Activated CD4-positive, alpha-beta T cell treated with anti-CD3 and anti-CD28 coated beads, Interleukin-2, amount 50 U/mL, for 48 hours (primary cell): ENCODE measurements at regions not wholly inside any gene's neighbourhood (a gene's known extent, or its start where the extent isn't known, plus 50 kb on each side); places are given as distances from the start of the nearest gene placed in this dataset.
"Not testable (repeated sequence)": the region's sequence is repeated elsewhere in the genome, so short reads cannot be mapped to it uniquely, and the experiment has no call there.

ENCODE experiments used
- DNase-seq, 2 experiments: peaks; one replicate each; pipeline ENCODE4 v3.0.0-alpha.2; 2020

DNA sequence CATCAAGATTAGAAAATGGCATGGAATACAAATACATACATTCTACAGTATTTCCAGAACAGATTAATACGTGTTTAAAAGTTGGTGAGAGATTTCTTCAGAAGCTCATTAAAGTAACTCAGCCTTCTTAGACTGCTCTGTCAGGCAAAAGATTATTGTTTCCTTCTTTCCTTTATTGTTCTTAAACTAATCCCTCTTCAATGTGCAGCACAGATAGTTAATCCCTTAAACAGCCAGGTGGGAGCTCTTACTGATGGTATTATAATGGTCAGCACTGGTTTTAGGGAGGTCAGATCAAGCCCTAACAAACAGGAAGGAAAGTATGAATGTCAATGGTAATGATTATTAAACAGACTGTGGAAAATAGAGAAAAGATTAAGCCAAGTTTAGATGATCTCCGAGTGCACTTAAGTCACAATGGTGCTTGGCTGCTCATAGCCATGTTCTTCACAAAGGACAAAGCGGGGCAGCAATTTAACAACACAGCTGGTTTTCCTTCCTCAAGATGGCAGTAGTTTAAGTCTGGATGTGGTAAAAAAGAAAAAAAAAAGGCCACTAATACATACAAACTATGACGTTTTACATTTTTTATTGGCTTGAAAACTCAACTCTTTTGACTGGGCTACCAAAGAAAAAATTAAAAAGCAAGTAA, 992.6 kb downstream of the PCDH9 start:
- DNase-seq, result no peak

DNA sequence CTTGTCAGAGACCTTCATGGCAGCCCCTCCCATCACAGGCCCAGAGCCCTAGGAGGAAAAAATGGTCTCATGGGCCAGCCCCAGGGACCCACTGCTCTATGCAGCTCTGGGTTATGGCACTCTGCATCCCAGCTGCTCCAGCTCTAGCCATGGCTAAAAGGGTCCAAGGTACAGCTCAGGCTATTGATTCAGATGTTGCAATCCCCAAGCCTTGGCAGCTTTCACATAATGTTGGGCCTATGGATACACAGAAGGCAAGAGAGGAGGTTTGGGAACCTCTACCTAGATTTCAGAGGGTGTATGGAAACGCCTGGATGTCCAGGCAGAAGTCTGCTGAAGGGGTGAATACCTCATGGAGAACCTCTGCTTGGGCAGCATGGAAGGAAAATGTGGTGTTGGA, 996.0 kb downstream of the PCDH9 start:
- no peak for DNase-seq

DNA sequence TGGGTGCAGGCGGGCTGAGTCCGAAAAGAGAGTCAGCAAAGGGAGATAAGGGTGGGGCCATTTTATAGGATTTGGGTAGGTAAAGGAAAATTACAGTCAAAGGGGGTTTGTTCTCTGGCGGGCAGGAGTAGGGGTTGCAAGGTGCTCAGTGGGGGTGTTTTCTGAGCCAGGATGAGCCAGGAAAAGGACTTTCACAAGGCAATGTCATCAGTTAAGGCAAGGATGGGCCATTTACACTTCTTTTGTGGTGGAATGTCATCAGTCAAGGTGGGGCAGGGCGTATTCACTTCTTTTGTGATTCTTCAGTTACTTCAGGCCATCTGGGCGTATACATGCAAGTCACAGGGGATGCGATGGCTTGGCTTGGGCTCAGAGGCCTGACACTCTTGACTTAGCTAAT, 998.2 kb downstream of the PCDH9 start:
- not testable (repeated sequence) for DNase-seq

DNA sequence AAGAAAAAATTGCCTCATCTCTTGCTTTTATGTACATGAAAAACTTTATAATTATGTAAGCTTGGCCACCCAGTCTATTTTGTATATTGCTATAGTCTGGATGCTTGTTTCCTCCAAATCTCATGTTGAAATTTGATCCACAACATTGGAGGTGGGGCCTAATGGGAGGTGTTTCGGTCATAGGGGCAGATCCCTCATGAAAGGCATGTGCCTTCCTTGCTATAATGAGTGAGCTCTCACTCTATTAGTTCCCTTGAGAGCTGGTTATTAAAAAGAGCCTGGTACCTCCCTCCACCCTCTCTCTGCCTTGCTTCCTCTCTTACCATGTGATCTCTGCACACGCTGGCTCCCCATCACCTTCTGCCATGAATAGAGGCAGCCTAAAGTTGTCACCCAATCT, 1005.1 kb downstream of the PCDH9 start:
- DNase-seq, result no peak

DNA sequence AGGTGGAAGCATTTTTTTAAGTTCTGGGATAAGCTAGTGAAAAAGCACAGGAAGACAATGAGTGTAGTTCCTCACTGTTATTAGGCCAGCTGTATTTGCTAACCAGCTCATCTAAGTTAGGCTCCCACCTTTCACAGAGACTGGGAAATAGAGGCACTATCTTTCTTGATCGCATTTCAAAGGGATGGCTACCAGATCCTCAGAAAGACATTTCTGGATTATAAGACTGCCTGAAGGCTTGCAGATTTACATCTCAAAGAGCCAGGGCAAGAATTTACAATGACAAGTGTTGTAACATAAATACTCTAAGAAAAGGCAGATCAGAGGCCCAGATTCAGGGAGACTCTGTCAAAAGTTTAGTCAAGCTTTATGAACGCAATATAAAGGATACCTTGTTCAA, 1005.5 kb downstream of the PCDH9 start:
- DNase-seq, result no peak

DNA sequence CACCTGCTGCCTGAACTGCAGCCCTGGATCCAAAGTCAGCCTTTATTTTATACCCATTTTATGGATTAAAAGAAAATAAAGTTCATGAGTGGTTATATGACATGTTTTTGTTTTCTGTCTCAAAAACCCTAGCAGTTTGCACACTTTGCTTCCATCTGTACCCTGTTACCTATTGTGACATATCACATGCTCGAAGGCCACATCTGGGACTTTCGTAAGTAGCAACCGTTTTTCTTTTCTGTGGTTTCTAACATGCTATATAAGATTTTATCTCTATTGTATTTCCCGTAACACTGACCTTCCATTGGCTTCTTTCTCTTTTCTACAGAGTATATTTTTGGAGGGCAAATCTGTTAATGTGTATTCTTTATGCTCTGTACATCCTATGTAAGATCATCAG, 1007.2 kb downstream of the PCDH9 start:
- DNase-seq, result no peak

DNA sequence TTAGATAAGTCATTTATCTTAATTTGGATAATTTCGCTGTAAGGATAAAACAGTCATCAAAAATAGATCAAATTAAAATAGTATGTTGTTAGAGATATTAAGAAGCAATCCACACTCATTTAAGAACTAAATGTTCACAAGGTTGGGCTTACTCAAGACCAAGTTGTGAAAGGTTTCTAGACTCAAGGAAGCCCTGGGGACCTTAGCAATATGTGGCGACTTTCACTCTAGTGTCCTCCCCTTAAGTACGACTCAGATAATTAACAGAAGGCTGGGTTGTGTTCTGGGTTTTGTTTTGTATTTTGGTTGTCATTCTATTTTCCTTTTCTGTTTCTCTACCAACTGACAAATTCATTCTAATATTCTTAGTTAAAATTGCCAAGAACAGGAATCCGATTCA, 1008.0 kb downstream of the PCDH9 start:
- no peak for DNase-seq

DNA sequence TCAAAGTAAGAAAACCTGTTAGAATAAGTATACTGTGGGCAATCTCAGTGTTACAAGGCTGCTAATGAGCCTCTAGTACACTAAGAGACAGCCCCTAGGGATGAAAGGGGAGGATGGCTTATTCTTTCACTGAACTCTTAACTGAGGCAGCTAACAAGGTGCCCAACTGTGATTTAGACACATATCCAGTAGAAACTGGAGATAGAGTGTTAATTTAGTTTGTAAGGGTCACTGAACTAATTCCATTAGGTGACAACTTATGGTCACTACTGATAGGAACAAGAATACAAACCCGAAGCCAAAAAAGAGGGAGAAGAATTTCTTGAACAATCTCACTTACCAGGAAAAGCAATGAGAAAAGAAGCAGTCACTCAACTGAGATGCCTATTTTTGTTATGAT, 1010.6 kb downstream of the PCDH9 start:
- DNase-seq, result no peak

DNA sequence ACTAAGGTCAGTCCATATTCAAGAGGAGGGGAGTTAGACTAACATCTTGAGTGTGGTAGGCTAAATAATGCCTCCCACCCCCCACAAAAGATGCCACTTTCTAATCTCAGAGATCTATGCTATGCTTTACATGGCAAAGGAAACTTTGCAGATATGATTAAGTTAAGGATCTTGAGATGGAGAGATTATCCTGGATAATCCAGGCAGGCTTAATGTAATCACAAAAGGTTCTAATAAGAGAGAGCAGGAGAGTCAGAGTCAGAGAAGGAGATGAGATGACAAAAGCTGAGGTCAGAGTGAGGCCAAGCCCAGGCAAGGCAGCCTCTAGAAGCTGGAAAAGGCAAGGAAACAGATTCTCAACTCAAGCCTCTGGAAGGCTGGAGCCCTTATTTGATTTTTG, 1011.6 kb downstream of the PCDH9 start:
- no peak for DNase-seq

DNA sequence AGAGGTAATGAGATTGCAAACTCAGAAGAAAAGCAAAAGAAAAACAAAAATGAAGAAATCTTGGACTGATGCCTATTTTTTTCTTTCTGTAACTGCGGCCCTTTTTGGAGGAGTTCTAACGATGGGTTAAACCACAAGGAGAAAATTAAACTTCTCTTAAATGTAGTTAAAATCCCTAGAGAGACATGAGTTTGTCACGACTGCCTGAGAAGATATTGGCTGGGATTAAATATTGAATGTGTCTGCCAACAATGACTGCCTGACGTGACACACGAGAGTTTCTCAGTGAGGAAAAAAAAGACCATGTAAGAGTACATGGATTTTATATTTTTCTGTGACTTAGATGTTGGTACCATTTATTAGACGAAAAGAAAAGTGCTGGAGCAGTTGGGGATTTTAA, 1013.4 kb downstream of the PCDH9 start:
- no peak for DNase-seq

DNA sequence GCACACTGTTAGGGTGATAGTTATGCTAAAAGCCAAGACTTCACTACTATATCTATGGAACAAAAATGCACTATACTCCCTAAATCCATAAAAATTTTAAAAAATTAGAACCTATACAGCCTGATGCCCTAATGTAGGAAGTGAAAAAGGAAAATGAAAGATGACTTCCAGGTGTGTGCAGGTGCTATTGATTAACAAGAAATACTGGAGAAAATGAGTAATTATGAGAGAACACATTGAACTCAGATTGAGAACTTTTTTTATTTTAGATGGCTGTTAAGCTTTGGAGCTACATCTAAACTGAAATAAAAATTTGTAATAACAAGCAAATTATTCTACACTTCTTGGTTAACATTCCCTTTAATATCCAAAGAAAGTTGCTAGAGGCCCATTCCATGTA, 1015.7 kb downstream of the PCDH9 start:
- no peak for DNase-seq

DNA sequence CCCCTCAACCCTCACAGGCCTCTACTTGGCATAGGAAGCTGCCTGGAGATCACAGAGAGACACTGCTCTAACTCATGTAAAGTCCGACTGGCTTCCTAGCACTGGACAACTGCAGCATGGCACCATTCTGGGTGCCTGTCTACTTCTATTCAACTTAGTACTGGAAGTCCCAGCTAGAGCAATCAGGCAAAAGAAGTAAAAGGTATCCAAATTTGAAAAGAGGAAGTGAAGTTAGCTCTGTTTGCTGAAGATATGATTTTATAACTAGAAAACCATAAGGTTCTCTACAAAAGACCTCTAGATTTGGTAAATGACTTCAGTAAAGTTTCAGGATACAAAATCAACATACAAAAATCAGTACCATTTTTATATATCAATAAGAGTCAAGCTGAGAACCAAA, 1017.6 kb downstream of the PCDH9 start:
- DNase-seq, result no peak

DNA sequence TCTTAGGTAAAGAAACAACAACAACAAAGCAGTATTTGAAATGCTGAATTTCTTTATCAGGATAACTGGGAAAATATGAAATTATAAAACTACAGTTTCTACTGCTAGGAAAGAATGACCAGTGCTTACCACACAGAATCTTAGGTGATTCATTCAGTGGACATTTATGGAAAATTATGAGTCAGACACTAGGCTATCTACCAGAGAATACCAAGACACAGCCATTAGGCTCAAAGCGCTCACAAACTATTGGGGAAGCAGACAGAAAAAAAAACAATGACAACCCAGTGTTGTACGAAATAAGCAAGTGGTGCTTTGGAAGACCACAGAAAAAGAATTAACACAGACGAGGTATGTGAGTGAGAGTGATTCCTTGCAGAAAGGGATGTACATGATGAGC, 1019.5 kb downstream of the PCDH9 start:
- no peak for DNase-seq

DNA sequence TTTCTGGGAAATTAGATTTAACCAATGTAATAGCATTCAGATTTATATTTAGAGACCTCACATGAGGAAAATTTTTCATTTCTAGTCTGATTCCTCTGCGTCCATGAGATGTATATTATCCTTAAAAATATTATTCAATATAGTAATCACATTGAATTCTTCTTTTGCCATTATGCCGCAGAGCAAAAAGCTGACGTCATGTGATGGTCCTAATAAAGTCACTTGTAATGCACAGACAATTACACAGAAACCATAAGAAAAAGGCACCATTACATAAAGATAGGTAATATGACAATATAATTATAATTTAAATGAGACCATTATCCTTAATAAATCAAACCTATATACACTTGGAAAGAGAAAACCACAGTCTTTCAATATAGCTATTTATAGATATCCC, 1021.5 kb downstream of the PCDH9 start:
- DNase-seq, result no peak

DNA sequence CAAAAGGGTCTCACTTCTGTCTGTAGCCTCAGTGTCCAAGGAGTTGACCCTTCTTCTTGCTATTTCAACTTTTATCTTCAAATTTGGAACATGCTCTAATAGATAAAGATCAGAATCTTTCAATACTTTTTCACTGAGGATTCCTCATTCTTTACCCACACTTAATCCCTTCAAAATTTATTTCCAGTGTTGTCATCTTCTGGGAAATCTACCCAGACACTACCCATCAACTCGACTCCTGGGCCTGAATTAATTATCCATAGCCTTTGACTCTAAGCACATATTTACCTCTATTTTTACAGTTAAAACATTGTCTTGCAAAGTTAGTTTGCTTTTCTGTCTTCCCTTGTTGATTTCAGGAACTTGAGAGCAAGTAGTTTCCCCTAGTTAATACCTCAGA, 1022.5 kb downstream of the PCDH9 start:
- no peak for DNase-seq

DNA sequence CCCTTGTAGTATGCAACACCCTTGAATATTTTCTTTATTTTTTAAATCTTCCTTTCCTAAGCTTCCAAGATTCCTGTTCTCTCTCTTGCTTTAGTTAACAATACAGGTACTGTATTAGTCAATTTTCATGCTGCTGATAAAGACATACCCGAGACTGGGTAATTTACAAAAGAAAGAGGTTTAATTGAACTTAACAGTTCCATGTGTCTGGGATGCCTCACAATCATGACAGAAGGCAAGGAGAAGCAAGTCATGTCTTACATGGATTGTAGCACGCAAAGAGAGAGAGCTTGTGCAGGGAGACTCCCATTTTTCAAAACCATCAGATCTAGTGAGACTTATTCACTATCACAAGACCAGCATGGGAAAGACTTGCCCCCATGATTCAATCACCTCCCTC, 1024.3 kb downstream of the PCDH9 start:
- DNase-seq, result no peak

DNA sequence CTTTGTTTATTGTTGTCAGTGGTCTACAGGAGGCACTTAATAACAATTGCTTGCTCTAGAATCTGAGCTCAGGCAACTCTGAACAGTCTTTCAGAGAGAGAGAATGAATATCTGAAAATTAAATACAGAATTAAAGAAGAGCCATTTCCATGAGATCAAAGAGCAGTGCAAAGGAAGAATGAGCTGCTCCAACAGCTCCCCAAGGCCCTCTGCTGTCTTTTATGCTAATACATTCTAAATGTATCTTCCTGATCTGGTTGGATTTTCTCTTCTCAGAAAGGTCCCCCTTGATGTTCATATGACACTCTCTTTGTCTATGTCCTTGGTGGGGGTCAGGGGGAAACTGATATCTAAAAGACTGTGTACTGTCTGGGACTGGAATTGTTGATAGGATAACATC, 1029.6 kb downstream of the PCDH9 start:
- no peak for DNase-seq

DNA sequence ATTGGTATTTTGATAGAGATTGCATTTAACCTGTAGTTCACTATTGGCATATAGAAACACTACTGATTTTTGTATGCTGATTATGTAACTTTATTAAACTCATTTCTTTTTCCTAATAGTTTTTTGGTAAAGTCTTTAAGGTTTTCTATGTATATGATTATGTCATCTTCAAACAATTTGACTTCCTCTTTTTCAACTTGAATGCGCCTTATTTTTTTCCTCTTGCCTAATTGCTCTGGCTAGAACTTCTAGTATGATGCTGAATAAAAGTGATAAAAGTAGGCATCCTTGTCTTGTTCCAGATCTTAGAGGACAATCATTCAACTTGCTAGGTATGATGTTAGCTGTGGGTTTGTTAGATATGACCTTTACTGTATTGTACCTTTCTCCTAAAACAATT, 1034.9 kb downstream of the PCDH9 start:
- no peak for DNase-seq

DNA sequence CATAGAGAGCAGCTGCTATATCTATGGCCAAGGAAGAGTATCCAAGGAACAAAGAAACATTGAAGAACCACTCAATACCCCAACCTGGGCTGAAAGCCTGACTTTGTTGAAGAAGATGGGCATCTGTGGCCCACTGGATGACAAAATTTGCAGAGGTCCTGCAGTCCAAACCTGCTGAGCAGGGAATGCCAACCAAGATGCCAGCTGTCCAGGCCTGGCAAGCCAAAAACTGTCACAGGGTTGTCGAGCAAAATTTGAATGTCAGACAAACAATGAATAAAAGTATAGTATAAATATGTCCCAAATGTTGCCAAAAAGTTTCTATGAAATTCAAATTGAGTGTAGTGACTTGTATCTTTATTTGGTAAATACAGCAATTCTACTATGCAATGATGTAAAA, 1040.2 kb downstream of the PCDH9 start:
- DNase-seq, result no peak

DNA sequence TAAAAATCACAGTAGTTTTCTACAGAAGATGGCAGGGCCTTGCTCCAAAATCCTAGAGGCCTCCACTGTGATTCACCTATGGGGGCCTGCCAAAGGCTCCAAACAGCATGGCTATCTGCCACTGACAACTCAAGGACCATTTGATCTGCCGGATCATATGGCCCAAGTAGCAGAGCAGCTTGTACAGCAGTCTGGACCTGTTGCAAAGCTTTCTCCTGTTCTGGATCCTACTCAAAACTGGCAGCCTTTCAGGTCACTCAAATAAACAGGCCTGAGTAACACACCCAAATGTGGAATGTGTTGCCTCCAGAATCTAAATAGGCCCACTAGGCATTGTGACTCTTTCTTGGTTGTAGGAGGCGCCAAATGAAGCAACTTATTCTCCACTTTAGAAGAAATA, 1049.3 kb downstream of the PCDH9 start:
- DNase-seq, result no peak

DNA sequence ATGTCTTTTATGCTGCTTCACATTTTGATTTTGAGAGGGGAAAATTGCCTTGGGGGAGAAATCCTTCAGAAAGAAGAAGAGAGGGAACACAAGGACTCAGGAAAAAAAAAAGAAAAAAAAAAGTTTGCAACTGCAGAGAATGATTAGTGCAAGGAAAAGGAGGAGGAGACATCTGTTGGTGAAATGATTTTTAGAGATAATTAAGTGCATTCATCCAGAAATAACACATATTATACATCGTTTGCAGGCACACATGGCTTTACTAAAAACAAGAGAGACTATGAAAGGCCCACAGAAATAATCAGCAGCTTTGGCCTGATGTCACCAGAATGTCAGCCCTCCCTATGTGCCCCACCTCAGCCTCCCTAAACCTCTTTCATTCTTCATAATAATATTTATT, 1058.2 kb downstream of the PCDH9 start:
- DNase-seq, result no peak

DNA sequence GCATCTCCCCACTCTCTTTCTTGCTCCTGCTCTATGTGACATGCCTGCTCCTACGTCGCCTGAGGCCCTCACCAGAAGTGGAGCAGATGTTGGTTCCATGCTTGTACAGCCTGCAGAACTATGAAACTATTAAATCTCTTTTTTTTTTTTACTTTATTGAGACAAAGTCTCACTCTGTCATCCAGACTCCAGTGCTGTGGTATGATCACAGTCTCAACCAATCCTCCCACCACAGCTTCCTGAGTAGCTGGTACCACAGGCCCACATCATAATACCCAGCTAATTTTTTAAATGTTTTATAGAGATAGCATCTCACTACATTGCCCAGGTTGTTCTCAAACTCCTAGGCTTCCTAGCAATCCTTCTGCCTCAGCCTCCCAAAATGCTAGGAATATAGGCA, 1067.7 kb downstream of the PCDH9 start:
- no peak for DNase-seq

DNA sequence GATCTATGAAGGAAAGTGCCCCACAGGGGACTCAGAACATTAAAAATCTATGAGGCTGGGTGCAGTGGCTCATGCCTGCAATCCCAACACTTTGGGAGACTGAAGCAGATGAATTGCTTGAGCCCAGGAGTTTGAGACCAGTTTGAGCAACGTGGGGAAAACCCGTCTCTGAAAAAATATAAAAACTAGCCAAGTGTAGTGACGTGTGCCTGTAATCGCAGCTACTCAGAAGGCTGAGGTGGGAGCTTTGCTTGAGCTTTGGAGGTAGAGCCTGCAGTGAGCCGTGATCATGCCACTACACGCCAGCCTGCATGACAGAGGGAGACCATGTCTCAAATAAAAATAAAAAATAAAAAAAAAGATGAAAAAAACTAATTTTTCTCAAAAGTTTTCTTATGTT, 1070.6 kb downstream of the PCDH9 start:
- no peak for DNase-seq

DNA sequence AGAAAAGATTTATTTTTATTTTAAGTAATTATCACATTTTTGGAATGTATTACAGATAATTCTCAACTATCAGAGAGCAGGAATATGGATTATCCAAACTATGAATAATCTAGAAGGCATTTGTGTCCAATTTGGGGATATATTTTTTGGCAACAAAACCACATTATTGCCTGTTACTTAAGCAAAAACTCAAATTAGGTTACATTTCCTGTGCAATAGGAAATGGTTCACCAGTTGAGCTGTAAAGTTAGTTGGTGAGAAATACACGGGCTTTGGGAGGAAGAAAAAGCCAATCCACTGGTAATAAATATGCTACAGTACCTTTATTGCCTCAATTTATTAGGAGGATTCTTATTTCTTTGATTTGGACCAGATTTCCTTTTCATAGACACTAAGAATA, 1075.2 kb downstream of the PCDH9 start:
- DNase-seq, result no peak

DNA sequence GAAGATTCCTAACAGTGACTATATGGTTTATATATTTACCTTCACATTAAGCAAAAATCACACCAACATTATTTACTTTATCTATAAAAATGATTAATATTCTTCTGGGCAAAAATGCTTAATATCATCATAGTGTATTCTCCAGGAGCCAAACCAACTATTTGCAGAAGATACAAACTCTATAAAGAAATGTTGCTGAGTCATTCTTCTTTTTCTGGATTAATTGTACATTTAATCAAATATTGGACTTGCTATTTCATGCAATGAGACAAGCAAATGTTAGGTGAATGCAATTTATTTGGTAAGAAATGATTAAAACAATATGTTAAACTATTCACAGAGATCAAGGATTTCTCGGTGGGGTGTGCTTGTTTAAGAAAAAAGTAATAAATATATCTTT, 1075.8 kb downstream of the PCDH9 start:
- DNase-seq, result no peak

DNA sequence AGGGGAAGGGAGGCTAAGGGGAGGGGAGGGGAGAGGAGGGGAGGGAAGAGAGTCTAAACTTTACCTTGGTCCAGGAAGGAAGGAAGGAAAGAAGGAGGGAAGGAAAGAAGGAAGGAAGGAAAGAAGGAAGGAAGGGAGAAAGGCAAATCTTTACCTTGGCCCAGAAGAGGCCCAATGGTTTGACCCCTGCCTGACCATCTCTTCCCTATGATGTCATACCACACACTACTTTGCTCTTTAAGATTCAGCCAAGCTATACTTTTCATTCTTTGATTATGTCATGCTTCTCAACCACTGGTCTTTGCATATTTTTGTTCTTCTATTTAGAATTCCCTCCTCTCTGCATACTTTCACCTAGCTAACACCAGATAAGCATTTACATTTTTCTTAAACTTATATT, 1077.5 kb downstream of the PCDH9 start:
- no peak for DNase-seq
